GM18519 (cell line): ENCODE measurements at regions not wholly inside any gene's neighbourhood (a gene's known extent, or its start where the extent isn't known, plus 50 kb on each side); places are given as distances from the start of the nearest gene placed in this dataset.

Experiments used
- ATAC-seq: cut with Tn5 transposase; IDR thresholded peaks from one replicate; pipeline ENCODE4 v1.9.1; 2021; ENCODE audit warnings: mild to moderate bottlenecking, moderate library complexity; ENCODE audit not compliant: unreplicated experiment, low FRiP score

GRCh38 chr2:186273953-186274352 lies 212.1 kb upstream of the ZC3H15 start:
- no peak for ATAC-seq

GRCh38 chr2:186274936-186275575 lies 211.0 kb upstream of the ZC3H15 start:
- no peak for ATAC-seq

DNA sequence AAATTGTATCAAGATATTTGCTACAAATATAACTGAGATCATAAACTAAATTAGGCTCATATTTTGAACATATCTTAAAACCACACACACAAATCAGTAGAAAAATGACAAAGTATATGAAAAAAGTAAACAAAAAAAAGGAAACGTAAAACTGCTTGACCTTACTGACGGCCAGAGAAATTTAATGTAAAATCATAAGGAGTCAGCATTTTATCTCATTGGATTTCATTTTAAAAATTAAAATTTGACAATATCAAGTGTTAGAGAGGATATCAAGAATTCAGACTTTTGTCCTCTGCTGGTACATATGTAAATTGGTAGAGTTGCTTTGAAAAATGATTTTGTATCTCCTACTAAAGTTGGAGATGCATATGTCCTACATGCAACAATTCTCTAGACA lies 209.2 kb upstream of the ZC3H15 start:
- ATAC-seq = no peak

- no peak for ATAC-seq
Observed at GRCh38 chr2:186281726-186282125, 204.3 kb upstream of the ZC3H15 start.

DNA sequence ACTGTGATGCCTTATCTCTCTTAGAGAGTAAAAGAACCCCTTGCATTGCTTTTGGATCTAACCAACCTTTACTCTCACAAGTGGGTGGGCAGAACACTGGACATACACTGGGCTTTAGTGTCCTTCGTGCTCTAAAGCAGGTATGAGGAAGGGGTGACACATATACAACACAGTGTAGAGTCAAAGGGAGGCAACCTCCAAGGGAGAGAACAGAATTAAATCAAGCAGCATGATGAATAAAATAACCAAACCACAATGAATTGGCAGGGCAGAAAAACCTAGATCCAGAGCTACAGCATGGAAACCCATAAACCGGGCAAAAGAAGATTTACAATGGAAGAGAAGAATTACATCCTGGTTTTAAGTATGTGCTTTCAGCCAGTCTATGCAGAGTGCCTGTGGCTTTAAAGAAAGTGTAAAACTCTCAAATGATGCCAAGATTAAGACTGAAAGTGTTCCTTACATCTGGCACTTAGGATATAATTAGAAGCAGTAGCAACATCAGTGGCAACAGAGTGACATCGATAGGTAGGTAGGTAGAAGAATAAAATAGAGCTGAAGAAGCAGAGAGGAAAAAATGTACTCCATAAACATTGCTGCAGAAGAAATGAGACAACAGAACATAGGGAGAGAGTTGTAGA lies 191.7 kb upstream of the ZC3H15 start:
- ATAC-seq = no peak

- ATAC-seq = no peak
Observed at GRCh38 chr2:186299610-186300009, 186.4 kb upstream of the ZC3H15 start.

- no peak for ATAC-seq
Observed at GRCh38 chr2:186302263-186302662, 183.8 kb upstream of the ZC3H15 start.

DNA sequence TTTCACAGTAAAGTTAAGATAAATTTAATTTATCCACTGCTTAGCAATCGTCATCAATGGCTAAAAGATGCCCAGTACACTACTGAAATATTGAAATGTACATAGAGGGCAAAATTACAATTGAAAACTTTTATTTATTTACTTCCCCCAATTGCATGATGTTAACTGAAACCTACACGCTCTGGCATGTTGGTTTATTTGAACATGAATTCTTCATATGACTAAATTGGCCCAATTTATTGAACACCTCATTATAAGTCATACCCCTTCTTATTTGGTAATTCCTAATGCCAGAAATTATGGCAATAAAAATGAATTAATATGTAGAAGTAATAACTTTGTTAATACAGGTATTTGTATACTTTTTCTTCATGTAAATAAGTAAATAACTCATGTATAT lies 183.0 kb upstream of the ZC3H15 start:
- no peak for ATAC-seq

DNA sequence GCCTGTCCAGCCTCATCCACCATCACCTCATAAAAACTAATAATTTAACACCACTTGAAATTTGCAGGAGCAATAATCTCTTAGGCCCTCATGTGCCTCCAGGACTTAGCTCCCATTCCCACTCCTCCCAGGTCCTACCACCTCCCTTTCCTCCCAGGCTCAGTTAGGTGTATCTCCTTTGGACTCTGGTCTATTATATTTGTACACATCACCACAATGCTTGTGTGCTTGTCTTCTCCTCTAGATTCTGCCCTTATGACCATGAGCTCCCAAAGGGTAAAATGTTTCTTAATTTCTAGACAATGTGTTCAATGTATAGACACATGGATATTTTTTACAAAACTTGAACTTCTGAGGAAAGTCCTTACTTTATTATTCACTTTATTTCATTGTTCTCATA lies 182.0 kb upstream of the ZC3H15 start:
- ATAC-seq = no peak

- ATAC-seq = no peak
Observed at GRCh38 chr2:186306754-186307153, 179.3 kb upstream of the ZC3H15 start.

DNA sequence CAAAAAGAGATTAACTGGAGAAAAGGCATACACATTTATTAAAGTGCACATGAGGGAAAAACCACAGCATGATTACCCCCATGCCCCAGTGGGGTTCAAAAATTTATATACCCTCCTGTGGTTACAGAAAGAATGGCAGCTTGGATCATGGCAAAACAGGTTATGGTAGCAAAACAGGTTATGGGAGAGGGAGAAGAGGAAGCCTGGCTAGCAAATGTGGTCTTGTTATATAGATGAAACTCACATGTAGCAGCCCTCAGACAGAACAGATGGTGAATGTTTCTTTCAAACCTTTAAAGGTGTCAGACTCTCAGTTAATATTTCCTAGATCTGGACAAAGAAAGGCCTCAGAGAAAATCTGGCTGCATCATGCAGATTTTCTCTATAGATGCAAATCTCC lies 178.2 kb upstream of the ZC3H15 start:
- no peak for ATAC-seq

- no peak for ATAC-seq
Observed at GRCh38 chr2:186308347-186308746, 177.7 kb upstream of the ZC3H15 start.

GRCh38 chr2:186309901-186310300 lies 176.2 kb upstream of the ZC3H15 start:
- no peak for ATAC-seq

GRCh38 chr2:186319105-186319504 lies 167.0 kb upstream of the ZC3H15 start:
- ATAC-seq = no peak

GRCh38 chr2:186325827-186326535 lies 160.1 kb upstream of the ZC3H15 start:
- ATAC-seq = no peak

- ATAC-seq = peak; percentile 68
Observed at GRCh38 chr2:186327251-186327868, 158.7 kb upstream of the ZC3H15 start.

- no peak for ATAC-seq
Observed at GRCh38 chr2:186328838-186329237, 157.2 kb upstream of the ZC3H15 start.

DNA sequence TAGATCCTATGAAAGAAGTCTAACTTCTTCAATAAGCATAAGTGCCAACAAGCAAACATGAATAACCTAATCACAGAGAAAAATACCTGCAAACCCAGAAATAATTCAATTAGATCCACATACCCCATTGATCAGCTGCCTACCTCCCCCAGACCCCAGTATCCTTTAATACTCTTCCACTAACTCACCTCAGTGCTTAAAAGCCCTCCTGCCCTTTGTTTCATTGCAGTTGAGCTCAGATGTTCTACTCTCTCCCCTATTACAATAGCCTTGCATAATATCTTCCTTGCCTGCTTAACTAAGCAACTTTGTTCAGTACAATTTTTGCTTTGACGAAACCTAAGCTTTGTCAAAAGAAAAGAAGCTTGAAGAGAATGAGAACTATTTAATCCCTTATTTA lies 156.0 kb upstream of the ZC3H15 start:
- ATAC-seq = no peak

DNA sequence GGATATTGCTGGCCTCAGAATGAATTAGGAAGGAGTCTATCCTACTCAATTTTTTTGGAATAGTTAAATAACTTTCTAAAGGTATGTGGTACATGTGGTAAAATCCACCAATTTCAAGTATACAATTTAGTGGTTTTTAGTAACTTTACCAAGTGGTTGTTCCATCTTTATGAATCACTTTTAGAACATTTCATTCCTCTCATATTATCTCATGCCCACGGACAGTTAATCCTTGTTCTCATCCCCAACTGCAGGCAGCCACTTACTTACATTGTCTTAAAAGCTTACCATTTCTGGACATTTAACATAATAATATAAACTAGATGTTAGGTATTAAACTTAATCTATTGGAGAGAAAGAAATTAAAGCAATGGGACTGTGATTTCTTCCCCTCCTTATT lies 146.3 kb upstream of the ZC3H15 start:
- ATAC-seq = no peak

DNA sequence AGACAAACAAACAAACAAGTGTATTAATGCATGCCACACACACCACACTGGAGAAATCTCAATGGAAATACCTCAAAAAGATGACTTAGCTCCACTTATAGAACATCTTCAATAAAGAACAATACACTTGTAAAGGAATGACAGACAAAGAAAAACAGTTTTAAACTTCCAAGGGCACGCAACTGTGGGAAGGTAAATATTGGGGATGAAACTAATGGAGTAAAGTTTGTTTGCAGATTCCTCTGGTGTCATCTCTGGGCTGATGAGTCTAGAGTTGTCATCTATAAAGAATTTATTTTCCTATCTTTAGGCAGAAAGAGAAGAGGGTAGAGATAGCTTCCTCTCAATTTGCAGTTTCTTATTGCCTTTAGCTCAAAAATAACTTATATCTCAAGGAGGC lies 144.0 kb upstream of the ZC3H15 start:
- ATAC-seq = no peak

DNA sequence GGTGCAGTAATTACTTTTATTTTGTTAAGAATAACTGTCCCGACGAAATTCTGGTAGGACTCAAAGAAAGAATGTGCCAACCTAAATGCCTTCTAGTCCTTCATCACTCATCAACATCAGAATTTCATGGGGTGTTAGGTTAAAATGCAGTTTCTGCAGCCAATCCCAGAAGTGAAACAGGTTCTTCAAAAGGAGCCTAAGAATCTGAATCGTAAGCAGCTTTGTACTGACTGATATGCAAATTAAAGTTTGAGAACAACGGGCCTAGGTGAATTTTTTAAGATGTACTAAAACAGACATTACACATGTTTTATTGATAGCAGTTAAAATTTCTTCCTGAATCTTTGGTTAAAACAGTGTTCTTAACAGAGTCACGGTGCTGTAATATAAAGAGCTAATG lies 140.3 kb upstream of the ZC3H15 start:
- no peak for ATAC-seq
